ENCODE measurements at regions not wholly inside any gene's neighbourhood (a gene's known extent, or its start where the extent isn't known, plus 50 kb on each side); places are given as distances from the start of the nearest gene placed in this dataset.

DNA sequence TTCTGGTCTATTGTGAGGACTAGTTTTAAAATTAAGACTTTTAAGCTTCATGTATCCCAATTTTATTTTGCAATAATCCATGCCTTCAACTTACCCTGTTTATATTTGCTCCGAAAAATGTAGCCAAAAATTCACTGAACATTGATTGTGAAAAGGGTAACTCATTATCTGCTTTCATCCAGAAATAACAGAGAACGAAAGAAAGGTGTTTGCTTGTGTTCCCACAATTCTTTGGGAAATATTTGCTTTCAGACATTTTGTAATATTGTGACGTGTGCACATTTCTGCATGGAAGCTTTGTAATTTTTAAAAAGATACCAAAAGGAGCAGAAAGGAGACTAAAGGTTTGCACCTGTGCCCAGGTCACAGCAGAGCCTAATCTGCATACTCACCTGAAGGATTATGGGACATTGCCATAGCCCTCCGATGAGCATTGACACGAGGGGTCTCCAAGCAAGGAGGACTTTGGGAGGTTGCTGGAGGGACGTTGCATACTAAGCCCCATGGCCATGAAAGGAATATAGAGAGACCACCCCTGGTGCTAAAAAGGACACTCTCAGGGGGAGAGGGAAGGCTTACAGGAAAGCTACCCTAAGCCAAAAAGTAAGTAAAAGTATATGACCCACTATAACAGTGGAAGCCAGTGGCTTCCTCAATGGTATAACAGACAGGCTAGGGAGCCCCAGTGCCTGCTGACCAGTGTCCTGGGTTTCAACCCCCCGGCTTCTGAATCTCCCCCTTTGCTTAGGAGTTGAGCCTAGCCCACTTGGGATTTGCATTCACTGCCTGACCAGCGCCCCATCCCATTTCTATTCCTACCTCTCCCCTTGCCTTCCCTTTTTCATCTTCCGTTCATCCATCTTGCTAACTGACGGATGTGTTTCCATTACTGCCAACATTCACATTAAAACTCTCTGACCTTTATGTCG is 148.6 kb upstream of the ZC3H12A start:
- no peak for TF ChIP-seq ZNF274 (IDR thresholded peaks at IDR 0.05; ENCODE audit: low read depth, low read length)
- no peak for TF ChIP-seq YY1 (IDR thresholded peaks at IDR 0.05; ENCODE audit: insufficient read depth, insufficient read length)
